ENCODE measurements at regions not wholly inside any gene's neighbourhood (a gene's known extent, or its start where the extent isn't known, plus 50 kb on each side); places are given as distances from the start of the nearest gene placed in this dataset.
A peak's percentile ranks its signal among the peaks of the same experiment; 100 is the strongest.
"Not testable (repeated sequence)": the region's sequence is repeated elsewhere in the genome, so short reads cannot be mapped to it uniquely, and the experiment has no call there.

- DNase-seq = no peak
- intact Hi-C loops (cut with DNase I) = no loop called here
Observed at GRCh38 chr16:61465285-61465684, 571.0 kb downstream of the CDH8 start.

GRCh38 chr16:61460020-61460419, 576.2 kb downstream of the CDH8 start:
- DNase-seq = no peak
- intact Hi-C loops (cut with DNase I) = no loop called here

- intact Hi-C loops (cut with DNase I) = no loop called here
- no peak for DNase-seq
Observed at GRCh38 chr16:61435346-61435745, 600.9 kb downstream of the CDH8 start.

- no peak for DNase-seq
- intact Hi-C loops (cut with DNase I) = no loop called here
Observed at GRCh38 chr16:61432421-61432820, 603.8 kb downstream of the CDH8 start.

DNA sequence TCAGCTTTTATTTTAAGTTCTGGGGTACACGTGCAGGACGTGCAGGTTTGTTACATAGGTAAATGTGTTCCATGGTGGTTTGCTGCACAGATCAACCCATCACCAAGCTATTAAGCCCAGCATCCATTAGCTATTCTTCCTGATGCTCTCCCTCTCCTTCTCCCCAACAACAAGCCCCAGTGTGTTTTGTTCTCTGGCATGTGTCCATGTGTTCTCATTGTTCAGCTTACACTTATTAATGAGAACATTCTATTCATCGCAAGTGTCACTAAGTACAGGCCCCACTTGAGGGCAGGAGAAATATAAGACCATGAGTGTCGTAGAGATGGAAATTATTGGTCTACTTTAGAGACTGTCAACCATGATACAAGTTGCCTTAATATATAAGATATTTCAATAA, 615.1 kb downstream of the CDH8 start:
- intact Hi-C loops (cut with DNase I) = no loop called here
- peak in 8 of 42 donors; percentile 3 to 53 (median 13) for DNase-seq

DNA sequence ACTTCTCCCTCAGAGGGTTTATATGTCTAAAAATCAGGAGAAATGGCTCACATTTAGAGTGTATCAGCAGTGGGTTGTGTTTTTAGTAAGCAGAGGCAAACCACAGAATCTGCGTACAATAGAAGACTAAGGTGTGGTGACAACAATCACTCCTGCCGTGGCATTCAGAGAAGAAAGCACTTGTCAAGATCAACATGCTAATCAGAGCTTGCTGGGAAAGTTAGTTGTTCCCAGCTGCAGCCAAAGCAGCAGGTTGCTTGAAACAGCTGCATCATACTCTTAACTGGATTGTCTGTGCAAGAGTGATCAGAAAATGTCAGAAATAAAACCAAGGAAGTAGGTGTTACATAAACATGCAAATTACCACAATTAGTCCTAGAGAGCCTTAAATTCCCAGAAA, 616.4 kb downstream of the CDH8 start:
- intact Hi-C loops (cut with DNase I) = no loop called here
- no peak for DNase-seq

GRCh38 chr16:61418802-61419201, 617.4 kb downstream of the CDH8 start:
- DNase-seq; intact Hi-C loops (cut with DNase I): not testable (repeated sequence)

GRCh38 chr16:61415126-61415525, 621.1 kb downstream of the CDH8 start:
- no peak for DNase-seq
- intact Hi-C loops (cut with DNase I) = no loop called here

DNA sequence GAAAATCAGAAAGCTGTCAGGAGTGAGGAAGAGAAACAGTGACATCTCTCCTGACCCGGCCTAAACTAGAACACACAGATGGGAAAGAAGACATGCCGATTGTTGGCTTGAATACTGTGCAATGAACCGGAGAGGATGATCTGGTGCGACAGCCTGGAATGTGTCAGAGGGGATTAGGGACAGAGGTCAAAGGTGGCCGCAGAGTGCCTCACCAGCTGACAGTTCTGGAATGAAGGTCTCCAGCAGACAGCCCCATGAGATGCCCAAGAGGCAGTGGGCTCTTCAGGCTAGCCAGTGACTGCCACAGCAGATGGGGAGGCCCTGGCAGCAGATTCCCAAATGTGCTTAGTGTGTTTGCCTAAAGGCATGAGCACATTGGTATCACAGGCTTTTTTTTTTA, 623.2 kb downstream of the CDH8 start:
- intact Hi-C loops (cut with DNase I) = no loop called here
- DNase-seq = no peak

GRCh38 chr16:61412562-61412961, 623.7 kb downstream of the CDH8 start:
- intact Hi-C loops (cut with DNase I) = no loop called here
- no peak for DNase-seq

DNA sequence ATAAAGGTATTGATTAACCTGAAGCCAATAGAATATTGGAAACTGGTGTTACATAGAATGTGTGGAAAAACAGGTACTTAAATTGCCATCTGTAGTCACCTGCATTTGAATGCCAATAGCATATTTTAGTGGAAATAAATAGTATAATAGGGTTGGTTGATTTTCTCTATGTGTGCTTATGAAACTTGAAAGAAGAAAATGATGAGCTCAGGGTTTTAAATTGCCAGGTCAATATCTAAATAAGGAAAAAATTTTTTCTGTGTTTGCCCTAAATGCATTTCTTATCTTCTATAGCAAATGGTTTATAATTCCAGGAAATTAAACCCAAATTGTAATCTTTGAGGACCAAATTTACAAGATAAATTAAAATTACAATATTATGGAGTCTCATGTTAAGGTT, 626.6 kb downstream of the CDH8 start:
- DNase-seq = no peak
- intact Hi-C loops (cut with DNase I) = no loop called here

DNA sequence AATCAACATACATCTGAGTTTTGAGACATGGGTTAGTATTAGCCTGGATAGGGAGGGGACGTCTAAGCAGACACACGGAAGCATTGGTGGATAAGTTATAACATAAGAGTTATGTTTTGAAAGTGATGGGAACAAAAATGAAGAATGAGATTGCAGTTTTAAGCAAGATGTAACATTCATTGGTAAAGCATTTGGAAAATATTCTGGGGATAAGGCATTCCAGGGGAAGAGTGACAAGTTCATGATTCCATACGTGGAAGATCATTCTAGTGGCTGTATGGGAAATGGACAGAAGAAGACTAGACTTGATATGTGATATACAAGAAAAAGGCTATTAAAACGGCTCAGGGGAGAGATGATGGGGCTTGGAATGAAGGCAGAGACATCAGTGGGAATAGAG, 632.9 kb downstream of the CDH8 start:
- intact Hi-C loops (cut with DNase I) = no loop called here
- DNase-seq = no peak

DNA sequence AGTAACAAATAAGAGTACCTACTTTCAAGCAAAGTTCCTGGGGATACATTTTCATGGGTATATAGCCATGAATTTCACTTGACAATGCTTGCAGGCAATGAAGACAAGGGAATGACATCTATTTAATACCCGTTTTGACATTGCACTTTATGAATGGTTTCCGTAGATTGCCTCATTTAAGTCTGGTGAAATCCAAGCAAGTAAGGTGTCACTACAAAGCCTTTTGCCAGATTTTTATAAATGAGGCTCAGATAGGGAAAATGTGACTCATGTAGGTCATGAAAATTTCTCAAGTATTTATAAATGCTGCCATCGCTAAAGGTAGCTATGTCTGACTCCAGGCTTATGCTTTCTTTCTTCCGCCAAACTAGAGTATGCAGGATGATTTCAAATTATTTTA, 644.3 kb downstream of the CDH8 start:
- intact Hi-C loops (cut with DNase I) = no loop called here
- no peak for DNase-seq

DNA sequence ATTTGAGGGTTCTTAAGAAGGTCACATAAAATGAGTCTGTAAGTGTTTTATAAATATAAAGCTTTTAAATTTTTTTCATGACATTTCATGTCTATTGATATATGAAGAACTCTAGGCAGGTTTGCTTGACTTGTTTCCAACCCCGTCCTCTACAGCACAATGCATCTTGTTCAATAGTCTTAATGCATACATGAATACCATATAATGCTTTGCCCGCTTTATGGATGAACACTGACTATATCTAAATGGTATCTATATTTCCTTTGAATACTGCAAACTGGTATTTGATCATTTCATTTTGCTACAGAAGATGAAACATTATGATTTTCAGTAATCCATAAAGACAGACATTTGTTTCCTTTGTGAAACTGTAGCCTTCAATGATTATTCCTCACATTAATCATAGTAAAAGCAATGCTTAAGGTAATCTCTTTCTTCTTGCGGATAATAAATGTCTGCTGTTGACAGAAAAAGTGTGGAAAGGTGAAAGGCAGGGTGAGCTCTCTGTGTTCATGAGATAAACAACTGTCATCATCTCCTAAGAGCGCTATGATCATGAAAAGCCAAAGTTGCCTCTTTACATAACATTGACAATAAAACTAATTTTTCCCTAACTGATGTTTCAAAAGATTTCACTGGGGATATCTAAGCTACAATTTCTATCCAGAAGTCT, 645.1 kb downstream of the CDH8 start:
- DNase-seq = no peak
- intact Hi-C loops (cut with DNase I) = no loop called here

DNA sequence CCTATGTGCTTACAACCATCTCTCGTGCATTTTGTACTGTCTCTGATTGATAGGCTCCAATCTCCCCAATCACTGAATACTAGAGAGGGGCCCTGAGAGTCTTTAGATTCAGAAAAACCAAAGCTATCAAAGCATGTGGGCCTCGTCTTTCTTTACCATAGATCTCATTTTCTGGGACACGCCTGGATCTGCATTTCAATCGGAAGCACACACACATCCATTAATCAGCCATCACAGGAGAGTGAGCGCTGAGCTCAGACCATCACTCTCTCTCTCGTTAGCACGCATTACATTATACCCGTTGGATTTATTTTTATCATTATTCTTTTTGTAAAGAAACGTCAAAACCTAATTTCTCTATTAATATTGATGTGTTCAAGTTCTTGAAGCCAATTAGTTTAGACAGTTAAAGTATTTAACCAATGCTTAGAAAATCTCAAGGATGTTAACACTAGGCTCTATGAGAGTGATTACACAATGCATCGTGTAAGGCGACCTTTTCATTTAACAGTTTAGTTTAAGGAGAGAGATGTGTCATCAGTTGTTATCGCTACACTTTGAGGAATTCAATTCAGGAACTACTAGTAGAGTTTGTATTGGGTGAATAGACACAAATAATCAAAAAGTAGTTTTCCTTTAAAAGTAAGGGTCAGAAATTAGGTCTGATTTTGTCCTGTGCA, 650.7 kb downstream of the CDH8 start:
- DNase-seq = no peak
- intact Hi-C loops (cut with DNase I) = no loop called here

- intact Hi-C loops (cut with DNase I) = no loop called here
- DNase-seq = no peak
Observed at GRCh38 chr16:61382435-61382834, 653.8 kb downstream of the CDH8 start.

DNA sequence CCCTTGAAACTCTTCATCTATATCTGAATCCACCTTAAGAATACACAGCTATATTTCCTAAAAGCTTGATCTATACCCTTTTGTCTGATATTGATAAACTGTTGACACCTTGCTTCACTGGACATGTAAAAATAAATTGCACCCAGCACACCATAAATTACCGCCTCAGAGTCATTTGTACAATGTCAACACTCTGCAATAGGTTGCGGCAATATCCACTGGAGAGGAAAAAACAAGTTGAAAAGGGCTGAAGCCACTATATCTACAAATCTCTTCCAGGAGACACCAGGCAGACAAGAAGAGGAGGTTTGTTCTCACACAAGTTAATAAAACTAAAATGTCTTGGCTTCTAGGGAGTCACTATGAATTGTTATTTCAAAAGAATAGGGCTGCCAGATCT, 656.9 kb downstream of the CDH8 start:
- intact Hi-C loops (cut with DNase I) = no loop called here
- DNase-seq = no peak

GRCh38 chr16:61374071-61374470, 662.2 kb downstream of the CDH8 start:
- no peak for DNase-seq
- intact Hi-C loops (cut with DNase I) = no loop called here

DNA sequence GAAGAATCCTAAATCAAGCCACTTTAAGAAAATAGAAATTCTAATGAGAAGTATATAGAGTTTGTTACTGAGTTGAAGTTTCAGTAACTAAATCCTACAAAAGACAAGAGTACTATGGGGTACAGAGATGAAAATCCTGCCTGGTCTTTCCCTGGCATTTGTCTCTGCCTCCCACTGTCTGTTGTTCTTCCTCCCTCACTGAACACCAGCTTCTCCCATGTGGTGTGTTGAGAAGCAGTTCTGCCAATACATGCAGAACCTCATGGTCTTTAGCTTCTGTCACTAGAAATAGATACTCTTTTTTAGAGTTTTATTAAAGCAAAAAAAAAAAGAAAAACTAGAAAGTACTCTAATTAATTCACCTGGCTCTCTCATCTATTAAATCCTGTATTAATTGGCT, 664.4 kb downstream of the CDH8 start:
- intact Hi-C loops (cut with DNase I) = no loop called here
- DNase-seq = no peak

GRCh38 chr16:61371388-61371787, 664.9 kb downstream of the CDH8 start:
- DNase-seq = no peak
- intact Hi-C loops (cut with DNase I) = no loop called here

GRCh38 chr16:61370564-61370963, 665.7 kb downstream of the CDH8 start:
- no peak for DNase-seq
- intact Hi-C loops (cut with DNase I) = no loop called here

Data from head of caudate nucleus (tissue), 42 donors.